ENCODE measurements at regions not wholly inside any gene's neighbourhood (a gene's known extent, or its start where the extent isn't known, plus 50 kb on each side); places are given as distances from the start of the nearest gene placed in this dataset.
A peak's percentile ranks its signal among the peaks of the same experiment; 100 is the strongest.

GRCh38 chr3:99529265-99529664 is 109.1 kb upstream of the COL8A1 start:
- no peaks in the 10 kb centered on the region for H3K9me3 ChIP-seq (ENCODE audit: control insufficient read depth, insufficient read depth, low read depth, low read length)
- H3K27ac ChIP-seq (ENCODE audit: insufficient read depth, low read length): no peak overlapping the region
- no peak overlapping the region for H3K4me2 ChIP-seq (ENCODE audit: extremely low read depth, insufficient read depth, low read length)
- no peaks in the 10 kb centered on the region for H3K36me3 ChIP-seq (ENCODE audit: control insufficient read depth, insufficient read depth, low read length)
- H4K20me1 ChIP-seq (ENCODE audit: control insufficient read depth, extremely low read depth, insufficient read depth, low read length): no peaks in the 10 kb centered on the region
- H3K4me1 ChIP-seq (ENCODE audit: control insufficient read depth, extremely low read depth, insufficient read depth, low read length): no peaks in the 10 kb centered on the region
- H2AFZ ChIP-seq (ENCODE audit: low read length): no peak overlapping the region
- H3K9ac ChIP-seq (ENCODE audit: insufficient read depth, low read length): no peak overlapping the region
- DNase-seq (ENCODE audit: low read depth in 2 of 2): no peak
- no peak overlapping the region for H3K4me3 ChIP-seq (replicated peaks in 1 of 4; ENCODE audit: control extremely low read depth in 1 of 4, insufficient read depth in 1 of 4, low read depth in 3 of 4, low read length in 4 of 4)
- H3K79me2 ChIP-seq (ENCODE audit: control insufficient read depth, insufficient read depth, low read length): no peaks in the 10 kb centered on the region
- no peaks in the 10 kb centered on the region for H3K27me3 ChIP-seq (ENCODE audit: control insufficient read depth, insufficient read depth, low read length)
- TF ChIP-seq CTCF (conservative IDR thresholded peaks at IDR 0.05 in 1 of 2, IDR thresholded peaks at IDR 0.05 in 1 of 2; ENCODE audit: low read depth in 1 of 2, low read length in 2 of 2) (no peak), EZH2 (IDR thresholded peaks at IDR 0.05; ENCODE audit: low read length, missing control alignments) (no peak)

DNA sequence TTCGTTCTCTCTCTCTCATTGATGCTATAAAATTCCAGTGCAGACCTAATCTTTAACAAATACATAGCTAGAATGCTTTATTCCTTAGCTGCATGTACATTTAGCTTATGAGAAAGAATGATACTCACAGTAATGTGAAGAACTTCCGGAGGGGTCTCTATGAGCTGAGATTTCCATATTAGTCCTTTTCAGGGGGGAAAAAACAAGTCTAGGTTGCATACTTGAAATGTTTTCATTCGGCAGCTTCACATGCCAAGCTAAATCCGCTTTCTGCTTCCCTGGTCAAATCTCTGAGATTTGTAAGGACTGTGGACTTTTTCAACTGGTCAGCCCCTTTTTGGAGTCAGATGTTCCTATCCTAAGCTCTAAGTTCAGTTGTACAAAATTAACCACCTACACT is 111.5 kb upstream of the COL8A1 start:
- Histone ChIP-seq H3K36me3 (ENCODE audit: control insufficient read depth, insufficient read depth, low read length) (no peaks in the 10 kb centered on the region), H2AFZ (ENCODE audit: low read length) (no peak overlapping the region), H3K27me3 (ENCODE audit: control insufficient read depth, insufficient read depth, low read length) (no peaks in the 10 kb centered on the region), H4K20me1 (ENCODE audit: control insufficient read depth, extremely low read depth, insufficient read depth, low read length) (no peaks in the 10 kb centered on the region), H3K4me3 (replicated peaks in 1 of 4; ENCODE audit: control extremely low read depth in 1 of 4, insufficient read depth in 1 of 4, low read depth in 3 of 4, low read length in 4 of 4) (no peak overlapping the region), H3K4me2 (ENCODE audit: extremely low read depth, insufficient read depth, low read length) (no peak overlapping the region), H3K9me3 (ENCODE audit: control insufficient read depth, insufficient read depth, low read depth, low read length) (no peaks in the 10 kb centered on the region), H3K4me1 (ENCODE audit: control insufficient read depth, extremely low read depth, insufficient read depth, low read length) (no peaks in the 10 kb centered on the region), H3K79me2 (ENCODE audit: control insufficient read depth, insufficient read depth, low read length) (no peaks in the 10 kb centered on the region), H3K27ac (ENCODE audit: insufficient read depth, low read length) (no peak overlapping the region), H3K9ac (ENCODE audit: insufficient read depth, low read length) (no peak overlapping the region)
- TF ChIP-seq CTCF (conservative IDR thresholded peaks at IDR 0.05 in 1 of 2, IDR thresholded peaks at IDR 0.05 in 1 of 2; ENCODE audit: low read depth in 1 of 2, low read length in 2 of 2) (no peak), EZH2 (IDR thresholded peaks at IDR 0.05; ENCODE audit: low read length, missing control alignments) (no peak)
- peak in 1 of 2 donors; percentile 64 for DNase-seq (ENCODE audit: low read depth in 2 of 2)

GRCh38 chr3:99524559-99524958 is 113.8 kb upstream of the COL8A1 start:
- H3K9ac ChIP-seq (ENCODE audit: insufficient read depth, low read length): no peak overlapping the region
- no peaks in the 10 kb centered on the region for H3K4me1 ChIP-seq (ENCODE audit: control insufficient read depth, extremely low read depth, insufficient read depth, low read length)
- H3K4me2 ChIP-seq (ENCODE audit: extremely low read depth, insufficient read depth, low read length): no peak overlapping the region
- no peak overlapping the region for H2AFZ ChIP-seq (ENCODE audit: low read length)
- no peaks in the 10 kb centered on the region for H3K9me3 ChIP-seq (ENCODE audit: control insufficient read depth, insufficient read depth, low read depth, low read length)
- H3K79me2 ChIP-seq (ENCODE audit: control insufficient read depth, insufficient read depth, low read length): no peaks in the 10 kb centered on the region
- H3K36me3 ChIP-seq (ENCODE audit: control insufficient read depth, insufficient read depth, low read length): no peaks in the 10 kb centered on the region
- no peaks in the 10 kb centered on the region for H4K20me1 ChIP-seq (ENCODE audit: control insufficient read depth, extremely low read depth, insufficient read depth, low read length)
- no peak for DNase-seq (ENCODE audit: low read depth in 2 of 2)
- no peak overlapping the region for H3K27ac ChIP-seq (ENCODE audit: insufficient read depth, low read length)
- no peak overlapping the region for H3K4me3 ChIP-seq (replicated peaks in 1 of 4; ENCODE audit: control extremely low read depth in 1 of 4, insufficient read depth in 1 of 4, low read depth in 3 of 4, low read length in 4 of 4)
- TF ChIP-seq EZH2 (IDR thresholded peaks at IDR 0.05; ENCODE audit: low read length, missing control alignments): no peak
- TF ChIP-seq CTCF (conservative IDR thresholded peaks at IDR 0.05 in 1 of 2, IDR thresholded peaks at IDR 0.05 in 1 of 2; ENCODE audit: low read depth in 1 of 2, low read length in 2 of 2): no peak
- no peaks in the 10 kb centered on the region for H3K27me3 ChIP-seq (ENCODE audit: control insufficient read depth, insufficient read depth, low read length)
